Heart left ventricle (tissue), 13 donors: ENCODE measurements at regions not wholly inside any gene's neighbourhood (a gene's known extent, or its start where the extent isn't known, plus 50 kb on each side); places are given as distances from the start of the nearest gene placed in this dataset.

Experiments used
- CTCF ChIP-seq, 12 donors: fragments of 200-600 bp; sonication (generic) in 4 of 12; IDR thresholded peaks; one replicate each; pipeline versions ENCODE4 v1.5.0 to v1.8.0; 2018 to 2022; ENCODE audit warnings: antibody characterized with exemption in 12 of 12, mild to moderate bottlenecking in 5 of 12
- POLR2A ChIP-seq, 2 donors: fragments of 450-650 bp; IDR thresholded peaks; one replicate each; pipeline ENCODE4 v1.6.1; 2017; ENCODE audit warnings: antibody characterized with exemption in 2 of 2, mild to moderate bottlenecking in 2 of 2, moderate library complexity in 2 of 2
- donor health status: ischemic (EF 13 %, LVEDD 7.1; RV severe dilation, severe dysfunction).
- donor health status: DM: no; HTN: yes; CAD: no.
- donor health status: DM: no; HTN: no; CAD: no.
- donor health status: ischemic (EF 25% LVEDD 6.9; RV normal size, moderate dysfunction).
- donor health status: ischemic (EF 25% LVEDD 5.7; RV mildly dilated, moderate dysfunction).
- donor health status: ischemic (EF 35%, LVEDD 5.7; RV mildly dilated, moderate dysfunction).
- donor health status: nonischemic (EF 11% LVEDD 7.7; RV severe dilation, severe dysfunction).
- donor health status: DM: yes; HTN: yes; CAD: no.
- donor health status: PGD.
- donor health status: ischemic (EF 29% LVEDD 5.4; RV normal size, mild dysfunction).
- donor health status: nonischemic (EF 23%, LVEDD 6.1; RV moderate dilation, normal function).

GRCh38 chr13:61756031-61756430 lies 340.4 kb upstream of the PCDH20 start:
- TF ChIP-seq POLR2A (IDR thresholded peaks at IDR 0.05) (no peak), CTCF (IDR thresholded peaks at IDR 0.05) (no peak)
